Common myeloid progenitor, CD34-positive (primary cell): ENCODE measurements at regions not wholly inside any gene's neighbourhood (a gene's known extent, or its start where the extent isn't known, plus 50 kb on each side); places are given as distances from the start of the nearest gene placed in this dataset.
A peak's percentile ranks its signal among the peaks of the same experiment; 100 is the strongest.

ENCODE experiments used
- CTCF ChIA-PET: fragments of 350-600 bp; sonication (Branson Sonifier 250); formaldehyde crosslinking; loops from one replicate; lab custom pipeline; 2021; ENCODE audit warnings: antibody characterized with exemption; lab: Charles Lee
- POLR2A ChIA-PET: fragments of 350-600 bp; sonication (Branson Sonifier 250); formaldehyde crosslinking; loops from one replicate; lab custom pipeline; 2021; ENCODE audit warnings: antibody characterized with exemption; lab: Charles Lee
- DNase-seq, 3 donors: peaks; one replicate each; pipeline versions ENCODE4 v3.0.0 to v3.0.0-alpha.2; 2013
- H3K27ac ChIP-seq, 2 experiments: 1 replicate in 1 of 2; 2 replicates in 1 of 2; pipeline ENCODE4 v1.7.0; 2013; ENCODE audit warnings: inconsistent platforms in 2 of 2, low read length in 2 of 2, mild to moderate bottlenecking in 2 of 2, low read depth in 1 of 2, moderate library complexity in 1 of 2; ENCODE audit not compliant: severe bottlenecking in 2 of 2, insufficient read depth in 1 of 2, poor library complexity in 1 of 2
- H3K27me3 ChIP-seq, 5 experiments: replicated peaks in 2 of 5; 1 replicate in 3 of 5; 2 replicates in 2 of 5; pipeline versions ENCODE4 v1.6.1 to v1.7.0; 2013; ENCODE audit warnings: low read length in 4 of 5, mild to moderate bottlenecking in 2 of 5, moderate library complexity in 2 of 5, inconsistent platforms in 1 of 5; ENCODE audit not compliant: insufficient read depth in 5 of 5, control insufficient read depth in 4 of 5
- H3K36me3 ChIP-seq, 4 experiments: 1 replicate in 2 of 4; 2 replicates in 2 of 4; pipeline versions ENCODE4 v1.6.1 to v1.7.0; 2013; ENCODE audit warnings: low read length in 3 of 4, control low read depth in 1 of 4, mild to moderate bottlenecking in 1 of 4; ENCODE audit not compliant: control insufficient read depth in 4 of 4, insufficient read depth in 4 of 4
- H3K4me1 ChIP-seq, 4 experiments: 1 replicate in 3 of 4; 2 replicates in 1 of 4; pipeline versions ENCODE4 v1.6.1 to v1.7.1; 2013; ENCODE audit warnings: low read length in 3 of 4, mild to moderate bottlenecking in 3 of 4, control low read depth in 1 of 4, inconsistent platforms in 1 of 4, moderate library complexity in 1 of 4; ENCODE audit not compliant: control insufficient read depth in 4 of 4, insufficient read depth in 4 of 4; ENCODE audit errors: control extremely low read depth in 1 of 4
- H3K4me3 ChIP-seq, 7 experiments: 1 replicate in 4 of 7; 2 replicates in 3 of 7; pipeline versions ENCODE4 v1.5.1 to v1.7.0; 2013; ENCODE audit warnings: mild to moderate bottlenecking in 7 of 7, low read length in 6 of 7, moderate library complexity in 6 of 7, inconsistent platforms in 2 of 7, low read depth in 2 of 7, control low read depth in 1 of 7; ENCODE audit not compliant: insufficient read depth in 4 of 7, control insufficient read depth in 1 of 7; ENCODE audit errors: extremely low read depth in 1 of 7
- H3K9me3 ChIP-seq, 5 experiments: 1 replicate in 4 of 5; 2 replicates in 1 of 5; pipeline versions ENCODE4 v1.6.1 to v1.7.1; 2013; ENCODE audit warnings: low read length in 4 of 5, mild to moderate bottlenecking in 2 of 5, inconsistent platforms in 1 of 5, low read depth in 1 of 5, moderate library complexity in 1 of 5; ENCODE audit not compliant: control insufficient read depth in 4 of 5, insufficient read depth in 2 of 5; ENCODE audit errors: control extremely low read depth in 1 of 5
- WGBS: methylation state at CpG from one replicate; pipeline ENCODE4 v1.1.5; 2013; ENCODE audit not compliant: insufficient coverage; 5-methylcytosine and 5-hydroxymethylcytosine counted together

GRCh38 chr9:89955626-89956025 is 350.8 kb downstream of the GADD45G start:
- H3K4me1 ChIP-seq = no peaks in the 10 kb centered on the region
- POLR2A ChIA-PET = no interaction called here
- no peaks in the 10 kb centered on the region for H3K27me3 ChIP-seq
- no peak overlapping the region for H3K27ac ChIP-seq
- H3K4me3 ChIP-seq = no peak overlapping the region
- whole genome bisulfite sequencing = 93% methylated on average over 1 of the region's 1 CpG
- no peaks in the 10 kb centered on the region for H3K9me3 ChIP-seq
- CTCF ChIA-PET = no interaction called here
- no peak for DNase-seq
- no peaks in the 10 kb centered on the region for H3K36me3 ChIP-seq

- no peaks in the 10 kb centered on the region for H3K9me3 ChIP-seq
- H3K27me3 ChIP-seq = no peaks in the 10 kb centered on the region
- no CpG with 5 or more reads among the region's 5 CpGs for WGBS
- H3K4me3 ChIP-seq = no peak overlapping the region
- H3K27ac ChIP-seq = no peak overlapping the region
- no peaks in the 10 kb centered on the region for H3K36me3 ChIP-seq
- H3K4me1 ChIP-seq = no peaks in the 10 kb centered on the region
- ChIA-PET CTCF (no interaction called here), POLR2A (no interaction called here)
- no peak for DNase-seq
Measured at GRCh38 chr9:89956331-89956730, 351.5 kb downstream of the GADD45G start.

- DNase-seq = no peak
- WGBS = no CpG with 5 or more reads among the region's 3 CpGs
- CTCF ChIA-PET = no interaction called here
- H3K27ac ChIP-seq = no peak overlapping the region
- H3K4me3 ChIP-seq = no peak overlapping the region
- no peaks in the 10 kb centered on the region for H3K9me3 ChIP-seq
- no peaks in the 10 kb centered on the region for H3K27me3 ChIP-seq
- peaks cover 0 to 6% (median 4%) of the 10 kb centered on the region in 4 experiments for H3K4me1 ChIP-seq
- POLR2A ChIA-PET = no interaction called here
- H3K36me3 ChIP-seq = no peaks in the 10 kb centered on the region
Measured at GRCh38 chr9:89956907-89957306, 352.1 kb downstream of the GADD45G start.

- ChIA-PET POLR2A (no interaction called here), CTCF (no interaction called here)
- peaks cover 2 to 12% (median 7%) of the 10 kb centered on the region in 4 experiments for H3K4me1 ChIP-seq
- H3K36me3 ChIP-seq = no peaks in the 10 kb centered on the region
- no peaks in the 10 kb centered on the region for H3K9me3 ChIP-seq
- WGBS = 96% methylated on average over 7 of the region's 11 CpGs
- DNase-seq = no peak
- H3K27ac ChIP-seq = no peak overlapping the region
- H3K27me3 ChIP-seq = no peaks in the 10 kb centered on the region
- no peak overlapping the region for H3K4me3 ChIP-seq
Measured at GRCh38 chr9:89958086-89958485, 353.3 kb downstream of the GADD45G start.

- CTCF ChIA-PET = interaction anchor here (0.7 kb wide), 1 partner anchor 28 kb away, joined by 3 read pairs; no protein-coding TSS in a partner anchor
- Histone ChIP-seq H3K9me3 (no peaks in the 10 kb centered on the region), H3K27ac (no peak overlapping the region), H3K4me3 (peak overlapping the region in 2 of 7 experiments; percentile 40 to 66), H3K36me3 (no peaks in the 10 kb centered on the region), H3K4me1 (peaks cover 2 to 12% (median 7%) of the 10 kb centered on the region in 4 experiments), H3K27me3 (no peaks in the 10 kb centered on the region)
- POLR2A ChIA-PET = no interaction called here
- 88% methylated on average over 6 of the region's 9 CpGs for WGBS
- peak in 2 of 3 donors; percentile 57 to 60 for DNase-seq
Measured at GRCh38 chr9:89961616-89962341, 357.0 kb downstream of the GADD45G start.

- no peak overlapping the region for H3K27ac ChIP-seq
- ChIA-PET CTCF (no interaction called here), POLR2A (no interaction called here)
- H3K27me3 ChIP-seq = no peaks in the 10 kb centered on the region
- no peaks in the 10 kb centered on the region for H3K9me3 ChIP-seq
- 86% methylated on average over 2 of the region's 3 CpGs for WGBS
- no peak for DNase-seq
- no peaks in the 10 kb centered on the region for H3K36me3 ChIP-seq
- no peak overlapping the region for H3K4me3 ChIP-seq
- H3K4me1 ChIP-seq = peaks cover 2 to 12% (median 7%) of the 10 kb centered on the region in 4 experiments
Measured at GRCh38 chr9:89963280-89963679, 358.5 kb downstream of the GADD45G start.

GRCh38 chr9:89967527-89967926 is 362.7 kb downstream of the GADD45G start:
- CTCF ChIA-PET = no interaction called here
- DNase-seq = no peak
- 73% methylated on average over 1 of the region's 2 CpGs for WGBS
- Histone ChIP-seq H3K36me3 (no peaks in the 10 kb centered on the region), H3K27me3 (no peaks in the 10 kb centered on the region), H3K9me3 (no peaks in the 10 kb centered on the region), H3K4me1 (peaks cover 0 to 3% (median 0%) of the 10 kb centered on the region in 4 experiments), H3K27ac (no peak overlapping the region), H3K4me3 (no peak overlapping the region)
- POLR2A ChIA-PET = no interaction called here
